ENCODE measurements at regions not wholly inside any gene's neighbourhood (a gene's known extent, or its start where the extent isn't known, plus 50 kb on each side); places are given as distances from the start of the nearest gene placed in this dataset.

GRCh38 chr6:50143011-50143719 lies 93.4 kb upstream of the DEFB112 start:
- H3K4me3 ChIP-seq (ENCODE audit: low read depth in 2 of 2, low read length in 2 of 2) = no peak overlapping the region
- no peaks in the 10 kb centered on the region for H3K27me3 ChIP-seq (ENCODE audit: control insufficient read depth, insufficient read depth, low read length)
- ATAC-seq (no peak), DNase-seq (ENCODE audit: low read depth, low spot score) (no peak)
- H3K27ac ChIP-seq (ENCODE audit: low read length) = no peak overlapping the region
- in situ Hi-C loops (cut with HindIII; ENCODE audit: low pct_unique_long_range_greater_than_20kb, low sequenced_read_pairs) = no loop called here
- intact Hi-C loops (cut with micrococcal nuclease; ENCODE audit: unreplicated experiment) = no loop called here
- BruUV-seq (replicated peaks) = no TSS peak
- TF ChIP-seq POLR2AphosphoS5 (IDR thresholded peaks at IDR 0.05; ENCODE audit: low read depth, low read length) (no peak), CTCF (IDR thresholded peaks at IDR 0.05) (no peak), REST (IDR thresholded peaks at IDR 0.05; ENCODE audit: insufficient read depth in 1 of 2, low read depth in 2 of 2, low read length in 1 of 2) (no peak), SIN3A (IDR thresholded peaks at IDR 0.05; ENCODE audit: borderline replicate concordance, insufficient read depth, low read depth, low read length) (no peak), TCF7L2 (IDR thresholded peaks at IDR 0.05; ENCODE audit: low read depth, low read length) (no peak)
- H3K36me3 ChIP-seq (ENCODE audit: control insufficient read depth, insufficient read depth, low read length) = no peaks in the 10 kb centered on the region
- POLR2A ChIA-PET = no interaction called here
- H3K9me3 ChIP-seq (ENCODE audit: control insufficient read depth, insufficient read depth, low read depth, low read length) = no peaks in the 10 kb centered on the region
- no peaks in the 10 kb centered on the region for H3K4me1 ChIP-seq (ENCODE audit: control insufficient read depth, insufficient read depth, low read length)
- CTCF ChIA-PET = no interaction called here

GRCh38 chr6:50145125-50145524 lies 95.4 kb upstream of the DEFB112 start:
- no peak overlapping the region for H3K27ac ChIP-seq (ENCODE audit: low read length)
- ChIA-PET CTCF (interaction anchor here (0.6 to 0.7 kb wide), 3 partner anchors 46 to 510 kb away, joined by 3 read pairs; no protein-coding TSS in a partner anchor), POLR2A (no interaction called here)
- no peaks in the 10 kb centered on the region for H3K36me3 ChIP-seq (ENCODE audit: control insufficient read depth, insufficient read depth, low read length)
- TF ChIP-seq POLR2AphosphoS5 (IDR thresholded peaks at IDR 0.05; ENCODE audit: low read depth, low read length) (no peak), CTCF (IDR thresholded peaks at IDR 0.05) (peak; percentile 52; the same call in 1 of the 2 replicates)
- intact Hi-C loops (cut with micrococcal nuclease; ENCODE audit: unreplicated experiment) (no loop called here), in situ Hi-C loops (cut with HindIII; ENCODE audit: low pct_unique_long_range_greater_than_20kb, low sequenced_read_pairs) (no loop called here)
- no TSS peak for BruUV-seq (replicated peaks)
- no peaks in the 10 kb centered on the region for H3K9me3 ChIP-seq (ENCODE audit: control insufficient read depth, insufficient read depth, low read depth, low read length)
- ATAC-seq (no peak), DNase-seq (ENCODE audit: low read depth, low spot score) (no peak)
- H3K27me3 ChIP-seq (ENCODE audit: control insufficient read depth, insufficient read depth, low read length) = no peaks in the 10 kb centered on the region
- H3K4me1 ChIP-seq (ENCODE audit: control insufficient read depth, insufficient read depth, low read length) = no peaks in the 10 kb centered on the region
- H3K4me3 ChIP-seq (ENCODE audit: low read depth in 2 of 2, low read length in 2 of 2) = no peak overlapping the region
